Sigmoid colon (tissue), 4 donors: ENCODE measurements at regions not wholly inside any gene's neighbourhood (a gene's known extent, or its start where the extent isn't known, plus 50 kb on each side); places are given as distances from the start of the nearest gene placed in this dataset.

Source experiments
- CTCF ChIP-seq, 4 experiments: fragments of 450-650 bp in 3 of 4; fragments of 200-600 bp in 1 of 4; IDR thresholded peaks; one replicate each; pipeline ENCODE4 v1.5.1; 2016 to 2019; ENCODE audit warnings: antibody characterized with exemption in 4 of 4, mild to moderate bottlenecking in 3 of 4, moderate library complexity in 2 of 4
- EP300 ChIP-seq, 4 donors: sonication (generic); formaldehyde crosslinking; IDR thresholded peaks; one replicate each; pipeline ENCODE4 v1.6.1; 2017; ENCODE audit warnings: antibody characterized with exemption in 4 of 4
- POLR2A ChIP-seq, 2 donors: fragments of 450-650 bp; IDR thresholded peaks; one replicate each; pipeline ENCODE4 v1.6.1; 2016; ENCODE audit warnings: antibody characterized with exemption in 2 of 2, mild to moderate bottlenecking in 2 of 2, moderate library complexity in 2 of 2

GRCh38 chr18:44510390-44510789, 170.3 kb upstream of the SETBP1 start:
- no peak for TF ChIP-seq CTCF (IDR thresholded peaks at IDR 0.05)
- no peak for TF ChIP-seq POLR2A (IDR thresholded peaks at IDR 0.05)
- TF ChIP-seq EP300 (IDR thresholded peaks at IDR 0.05), result no peak
